MM.1S (cell line): ENCODE measurements at regions not wholly inside any gene's neighbourhood (a gene's known extent, or its start where the extent isn't known, plus 50 kb on each side); places are given as distances from the start of the nearest gene placed in this dataset.

Source experiments
- CTCF ChIP-seq: fragments of 300-600 bp; sonication (generic); IDR thresholded peaks from 2 replicates; pipeline ENCODE4 v1.5.1; 2016; ENCODE audit warnings: antibody characterized with exemption, low read length, mixed read lengths
- EZH2 ChIP-seq: fragments of 300-600 bp; sonication (generic); optimal IDR thresholded peaks from 2 replicates; pipeline ENCODE3; 2017; ENCODE audit warnings: low read depth, mild to moderate bottlenecking, antibody characterized with exemption, low read length, mixed read lengths
- EZH2phosphoT487 ChIP-seq: fragments of 300-600 bp; sonication (generic); IDR thresholded peaks from 2 replicates; pipeline ENCODE4 v1.6.1; 2018; ENCODE audit warnings: antibody characterized with exemption, low read length

GRCh38 chr3:157871838-157872460, 234.3 kb downstream of the SHOX2 start:
- TF ChIP-seq CTCF (no peak), EZH2 (no peak), EZH2phosphoT487 (no peak)
